ENCODE measurements at regions not wholly inside any gene's neighbourhood (a gene's known extent, or its start where the extent isn't known, plus 50 kb on each side); places are given as distances from the start of the nearest gene placed in this dataset.

- DNase-seq (ENCODE audit: low read depth in 1 of 2, low spot score in 1 of 2): no peak
- POLR2A ChIA-PET: no interaction called here
Measured at GRCh38 chr4:175411251-175411650, 400.8 kb downstream of the GPM6A start.

GRCh38 chr4:175412161-175412560 is 399.9 kb downstream of the GPM6A start:
- ChIA-PET POLR2A (no interaction called here), CTCF (interaction anchor here (1.4 kb wide), 1 partner anchor 124 kb away, joined by 3 read pairs; no protein-coding TSS in a partner anchor)
- no peak for DNase-seq (ENCODE audit: low read depth in 1 of 2, low spot score in 1 of 2)
- no peak for TF ChIP-seq RARB (CRISPR knock-in tag; IDR thresholded peaks at IDR 0.05)
- no peak for TF ChIP-seq JUNB (IDR thresholded peaks at IDR 0.05)
- TF ChIP-seq MAX (IDR thresholded peaks at IDR 0.05): no peak
- no peak for TF ChIP-seq SMC3 (IDR thresholded peaks at IDR 0.05)
- TF ChIP-seq ZFP36 (IDR thresholded peaks at IDR 0.05; ENCODE audit: borderline replicate concordance, partially characterized antibody): no peak
- no peak for TF ChIP-seq HES2 (IDR thresholded peaks at IDR 0.05)
- TF ChIP-seq REST (IDR thresholded peaks at IDR 0.05): no peak
- no peak for TF ChIP-seq GATA3 (IDR thresholded peaks at IDR 0.05; ENCODE audit: borderline replicate concordance)
- TF ChIP-seq ZC3H11A (IDR thresholded peaks at IDR 0.05): no peak
- TF ChIP-seq MAFK (IDR thresholded peaks at IDR 0.05; ENCODE audit: partially characterized antibody): no peak
- no peak for TF ChIP-seq RNF2 (IDR thresholded peaks at IDR 0.05; ENCODE audit: borderline replicate concordance, low read depth)
- no peak for TF ChIP-seq NFE2L2 (conservative IDR thresholded peaks at IDR 0.05; ENCODE audit: low read length)
- no peak for TF ChIP-seq HDAC2 (IDR thresholded peaks at IDR 0.05)
- TF ChIP-seq HOXB13 (CRISPR knock-in tag; IDR thresholded peaks at IDR 0.05; ENCODE audit: low read depth): no peak
- TF ChIP-seq EHMT2 (IDR thresholded peaks at IDR 0.05; ENCODE audit: low read depth): no peak
- TF ChIP-seq KDM5A (IDR thresholded peaks at IDR 0.05): no peak
- no peak for TF ChIP-seq MAZ (IDR thresholded peaks at IDR 0.05; ENCODE audit: borderline replicate concordance, low read depth, low read length)
- TF ChIP-seq FOXS1 (CRISPR knock-in tag; IDR thresholded peaks at IDR 0.05): no peak
- no peak for TF ChIP-seq HOXA7 (CRISPR knock-in tag; IDR thresholded peaks at IDR 0.05)
- no peak for TF ChIP-seq TFCP2L1 (CRISPR knock-in tag; IDR thresholded peaks at IDR 0.05)
- H3K9me3 ChIP-seq: peaks cover 16% of the 10 kb centered on the region
- no peak overlapping the region for H3K4me3 ChIP-seq
- H3K4me2 ChIP-seq: no peak overlapping the region
- FAIRE-seq: no peak
- ATAC-seq: no peak
- H3K27ac ChIP-seq: peak overlapping the region in 1 of 2 experiments; percentile 53; a peak in 2 of 6 replicates
- H3K4me1 ChIP-seq: no peaks in the 10 kb centered on the region
- WGBS (ENCODE audit: missing lambda C conversion rate): 80% methylated on average over 3 of the region's 3 CpGs

More at GRCh38 chr4:175411251-175411650, 400.8 kb downstream of the GPM6A start:
- TF ChIP-seq USF2 (IDR thresholded peaks at IDR 0.05) (no peak), HDAC2 (IDR thresholded peaks at IDR 0.05) (no peak), RAD21 (conservative IDR thresholded peaks at IDR 0.05 in 1 of 2, IDR thresholded peaks at IDR 0.05 in 1 of 2) (no peak), REST (IDR thresholded peaks at IDR 0.05) (no peak), TP53 (CRISPR knock-in tag; IDR thresholded peaks at IDR 0.05) (no peak), TFCP2L1 (CRISPR knock-in tag; IDR thresholded peaks at IDR 0.05) (no peak), EHMT2 (IDR thresholded peaks at IDR 0.05; ENCODE audit: low read depth) (no peak), EP300 (IDR thresholded peaks at IDR 0.05) (no peak), ZFP36 (IDR thresholded peaks at IDR 0.05; ENCODE audit: borderline replicate concordance, partially characterized antibody) (no peak), ZNF302 (CRISPR knock-in tag; IDR thresholded peaks at IDR 0.05) (no peak), JUN (IDR thresholded peaks at IDR 0.05) (no peak), NR3C1 (IDR thresholded peaks at IDR 0.05) (no peak)
- Histone ChIP-seq H3K4me1 (no peaks in the 10 kb centered on the region), H3K4me2 (no peak overlapping the region), H3K27ac (no peak overlapping the region), H3K9me3 (peaks cover 8% of the 10 kb centered on the region), H3K4me3 (no peak overlapping the region)
- no peak for FAIRE-seq
- CTCF ChIA-PET: no interaction called here
- ATAC-seq: no peak
